BLaER1 (cell line): ENCODE measurements at regions not wholly inside any gene's neighbourhood (a gene's known extent, or its start where the extent isn't known, plus 50 kb on each side); places are given as distances from the start of the nearest gene placed in this dataset.
A peak's percentile ranks its signal among the peaks of the same experiment; 100 is the strongest.

Source experiments
- H3K27ac ChIP-seq: shearing (Covaris generic); formaldehyde crosslinking; 2 replicates; pipeline ENCODE4 v1.8.1; 2022
- H3K27me3 ChIP-seq: shearing (Covaris generic); formaldehyde crosslinking; 2 replicates; pipeline ENCODE4 v1.8.1; 2022
- H3K36me3 ChIP-seq: shearing (Covaris generic); formaldehyde crosslinking; 2 replicates; pipeline ENCODE4 v1.8.1; 2022
- H3K4me1 ChIP-seq: shearing (Covaris generic); formaldehyde crosslinking; 2 replicates; pipeline ENCODE4 v1.8.1; 2022
- H3K4me2 ChIP-seq: shearing (Covaris generic); formaldehyde crosslinking; 2 replicates; pipeline ENCODE4 v1.8.1; 2022
- H3K4me3 ChIP-seq: shearing (Covaris generic); formaldehyde crosslinking; 2 replicates; pipeline ENCODE4 v1.8.1; 2022
- H3K9ac ChIP-seq: shearing (Covaris generic); formaldehyde crosslinking; 2 replicates; pipeline ENCODE4 v1.8.1; 2022
- H3K9me3 ChIP-seq: shearing (Covaris generic); formaldehyde crosslinking; 2 replicates; pipeline ENCODE4 v1.8.1; 2022
- H4K20me1 ChIP-seq: shearing (Covaris generic); formaldehyde crosslinking; 2 replicates; pipeline ENCODE4 v1.8.1; 2022
- Cebpa-rat ChIP-seq: shearing (Covaris generic); IDR thresholded peaks from 2 replicates; pipeline ENCODE4 v1.8.1; 2022

DNA sequence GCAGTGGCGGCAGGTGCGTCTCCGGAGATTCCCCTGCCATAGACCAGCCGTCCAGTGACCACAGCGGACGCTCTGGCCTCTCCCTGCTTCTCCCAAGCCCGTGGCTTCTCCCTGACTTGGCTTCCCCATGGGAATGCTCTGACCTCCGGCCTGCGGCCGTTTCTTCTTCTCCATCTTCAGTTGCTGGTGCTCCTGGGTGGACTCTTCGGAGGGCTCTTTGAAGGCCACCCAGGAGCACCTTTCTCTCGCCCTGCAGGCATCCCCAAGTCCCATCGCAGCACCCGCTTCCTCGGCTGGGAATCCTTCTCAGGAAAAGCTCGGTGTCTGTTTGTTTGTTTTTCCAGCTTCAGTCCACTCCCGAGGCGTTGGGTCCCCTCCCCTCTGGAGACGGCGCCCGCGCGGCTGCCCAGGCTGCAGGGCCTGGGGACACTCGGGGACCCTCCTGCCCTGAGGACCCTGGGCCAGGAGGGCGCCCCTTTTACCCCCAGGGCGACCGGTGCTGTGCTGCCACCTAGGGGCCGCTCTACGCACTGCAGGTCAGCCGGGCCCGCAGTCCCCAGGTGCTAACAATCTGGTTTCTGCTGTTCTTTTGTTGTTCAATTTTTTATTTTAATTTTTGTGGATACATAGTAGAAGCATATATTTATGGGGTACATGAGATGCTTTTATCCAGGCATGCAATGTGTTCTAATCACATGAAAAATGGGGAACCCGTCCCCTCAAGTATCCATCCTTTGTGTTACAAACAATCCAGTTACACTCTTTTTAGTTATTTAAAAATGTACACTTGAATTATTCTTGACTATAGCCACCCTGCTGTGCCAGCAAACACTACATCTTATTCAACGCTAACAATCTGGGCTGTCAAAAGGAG lies 197.9 kb upstream of the ADAMTS16 start:
- no peak overlapping the region for H3K4me3 ChIP-seq
- no peak overlapping the region for H3K9ac ChIP-seq
- no peak for TF ChIP-seq Cebpa-rat
- H3K27ac ChIP-seq: no peak overlapping the region
- 0 out of 2 replicates have a peak overlapping the region, but pooled peaks have one; percentile 18 for H3K4me2 ChIP-seq
- H4K20me1 ChIP-seq: no peaks in the 10 kb centered on the region
- no peaks in the 10 kb centered on the region for H3K27me3 ChIP-seq
- no peaks in the 10 kb centered on the region for H3K36me3 ChIP-seq
- no peaks in the 10 kb centered on the region for H3K9me3 ChIP-seq
- no peaks in the 10 kb centered on the region for H3K4me1 ChIP-seq

DNA sequence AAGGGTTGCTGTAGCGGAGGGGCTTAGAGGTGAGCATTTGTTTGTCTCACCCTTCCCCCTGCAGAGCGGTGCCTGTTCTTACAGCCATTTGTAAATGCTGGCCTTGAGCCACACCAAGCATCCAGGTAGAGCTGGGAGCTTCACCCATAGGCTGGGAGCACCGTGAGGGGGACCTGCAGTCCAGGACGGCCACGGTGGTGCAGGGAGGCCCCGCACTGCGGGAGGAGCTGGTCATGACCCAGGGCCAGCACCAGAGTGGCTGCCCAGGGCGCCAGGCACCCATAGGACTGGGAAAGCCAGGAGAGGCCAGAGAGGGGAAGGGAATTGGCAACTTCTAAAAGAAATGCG lies 197.3 kb upstream of the ADAMTS16 start:
- H3K9me3 ChIP-seq: no peaks in the 10 kb centered on the region
- H3K27me3 ChIP-seq: no peaks in the 10 kb centered on the region
- no peak overlapping the region for H3K27ac ChIP-seq
- H4K20me1 ChIP-seq: no peaks in the 10 kb centered on the region
- H3K9ac ChIP-seq: no peak overlapping the region
- no peaks in the 10 kb centered on the region for H3K4me1 ChIP-seq
- no peak overlapping the region for H3K4me2 ChIP-seq
- H3K4me3 ChIP-seq: no peak overlapping the region
- no peak for TF ChIP-seq Cebpa-rat
- no peaks in the 10 kb centered on the region for H3K36me3 ChIP-seq

DNA sequence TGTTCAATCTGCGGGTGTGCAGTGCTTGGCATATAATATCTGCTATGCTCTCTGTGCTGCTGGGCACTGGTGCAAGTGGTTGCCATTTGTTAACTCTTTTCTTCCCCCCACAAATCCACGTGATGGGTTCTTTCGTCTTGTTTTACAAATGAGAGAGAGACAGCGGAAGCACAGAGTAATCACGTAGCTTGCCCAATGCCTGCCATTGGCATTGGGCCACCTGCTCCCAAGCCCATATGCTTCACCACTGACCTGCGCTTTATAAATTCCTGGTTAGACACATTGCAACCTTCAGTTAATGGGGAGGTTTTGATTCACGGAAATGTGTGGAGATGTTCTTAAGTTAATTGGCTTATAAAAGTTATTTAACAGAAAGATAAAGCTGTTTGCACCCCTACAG lies 194.8 kb upstream of the ADAMTS16 start:
- H3K4me2 ChIP-seq: no peak overlapping the region
- H3K36me3 ChIP-seq: no peaks in the 10 kb centered on the region
- no peaks in the 10 kb centered on the region for H3K27me3 ChIP-seq
- no peak overlapping the region for H3K27ac ChIP-seq
- H3K4me1 ChIP-seq: no peaks in the 10 kb centered on the region
- no peaks in the 10 kb centered on the region for H3K9me3 ChIP-seq
- TF ChIP-seq Cebpa-rat: no peak
- H3K4me3 ChIP-seq: no peak overlapping the region
- no peaks in the 10 kb centered on the region for H4K20me1 ChIP-seq
- no peak overlapping the region for H3K9ac ChIP-seq

DNA sequence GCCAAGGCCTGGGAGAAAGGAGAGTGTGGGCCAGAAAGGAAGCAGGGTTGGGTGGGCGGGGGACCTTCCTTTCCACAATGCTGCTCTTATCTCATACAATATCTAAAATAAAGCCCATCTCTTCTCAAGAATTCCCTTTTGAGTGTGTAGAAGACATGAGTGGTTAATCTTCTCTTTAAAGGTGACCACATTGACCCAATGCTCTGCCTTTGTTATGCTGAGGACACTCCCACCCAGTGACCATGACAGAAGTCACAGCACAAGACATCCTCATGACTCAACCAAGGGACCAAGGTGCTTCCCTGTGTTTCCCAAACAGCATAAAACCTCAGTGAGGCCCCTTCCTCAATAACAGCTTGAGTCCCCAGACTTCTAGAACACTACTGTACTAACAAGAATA lies 193.0 kb upstream of the ADAMTS16 start:
- no peak overlapping the region for H3K9ac ChIP-seq
- no peak overlapping the region for H3K4me3 ChIP-seq
- H3K27ac ChIP-seq: no peak overlapping the region
- H3K4me2 ChIP-seq: no peak overlapping the region
- H4K20me1 ChIP-seq: no peaks in the 10 kb centered on the region
- H3K36me3 ChIP-seq: no peaks in the 10 kb centered on the region
- no peaks in the 10 kb centered on the region for H3K27me3 ChIP-seq
- no peak for TF ChIP-seq Cebpa-rat
- no peaks in the 10 kb centered on the region for H3K4me1 ChIP-seq
- no peaks in the 10 kb centered on the region for H3K9me3 ChIP-seq

DNA sequence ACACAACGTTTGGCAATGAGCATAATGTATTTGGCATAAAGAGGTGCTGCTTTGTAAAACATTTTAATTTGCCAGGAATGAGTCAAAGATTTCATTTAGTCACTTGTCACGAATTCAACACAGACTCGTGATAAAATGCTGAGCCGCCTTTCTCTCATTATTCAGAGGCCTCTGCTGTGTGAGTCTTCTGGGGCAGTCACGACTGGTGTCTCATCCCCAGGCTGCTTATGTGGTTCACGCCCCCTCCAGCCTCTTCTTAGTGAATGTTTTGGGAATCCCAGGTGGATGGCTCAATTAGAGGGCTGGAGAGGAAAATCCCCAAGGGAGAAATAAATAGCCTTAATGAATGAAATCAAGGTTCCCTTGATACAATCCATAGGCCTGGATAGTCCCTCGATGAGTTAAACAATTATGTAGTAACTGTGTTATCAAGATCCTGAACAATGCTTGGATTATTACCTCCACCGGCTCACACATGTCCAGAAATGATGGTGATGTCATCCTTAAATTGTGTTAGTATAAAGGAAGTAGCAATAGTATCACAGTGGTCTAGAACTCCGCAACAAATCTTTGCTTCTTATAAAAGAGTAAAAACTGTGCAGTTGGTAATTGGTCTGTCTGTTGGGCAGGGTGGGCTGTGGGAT lies 192.1 kb upstream of the ADAMTS16 start:
- Histone ChIP-seq H3K9me3 (no peaks in the 10 kb centered on the region), H3K9ac (no peak overlapping the region), H3K27ac (no peak overlapping the region), H3K36me3 (no peaks in the 10 kb centered on the region), H3K27me3 (no peaks in the 10 kb centered on the region), H3K4me1 (no peaks in the 10 kb centered on the region), H3K4me3 (no peak overlapping the region), H3K4me2 (no peak overlapping the region), H4K20me1 (no peaks in the 10 kb centered on the region)
- no peak for TF ChIP-seq Cebpa-rat

DNA sequence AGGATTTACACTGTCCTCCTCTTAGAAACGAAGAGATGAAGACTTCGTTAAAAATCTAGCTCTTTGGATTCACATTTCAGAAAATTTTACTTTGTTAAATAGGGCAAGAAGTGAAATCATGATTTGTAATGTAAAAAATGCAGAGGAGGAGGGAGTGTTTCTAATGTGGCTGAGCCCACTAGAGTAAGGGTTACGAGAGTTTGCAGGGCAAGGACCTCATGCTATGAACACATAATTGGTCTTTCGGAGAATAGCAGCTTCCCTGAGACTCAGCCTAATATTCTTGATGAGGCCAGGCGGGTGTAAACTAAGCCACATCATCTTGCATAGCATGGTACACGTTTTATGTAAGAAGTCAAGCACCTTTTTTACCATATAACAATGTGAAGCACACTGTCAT lies 191.0 kb upstream of the ADAMTS16 start:
- Histone ChIP-seq H3K36me3 (no peaks in the 10 kb centered on the region), H3K9me3 (no peaks in the 10 kb centered on the region), H3K27me3 (no peaks in the 10 kb centered on the region), H4K20me1 (no peaks in the 10 kb centered on the region), H3K9ac (no peak overlapping the region), H3K4me2 (no peak overlapping the region), H3K27ac (no peak overlapping the region), H3K4me1 (no peaks in the 10 kb centered on the region), H3K4me3 (no peak overlapping the region)
- TF ChIP-seq Cebpa-rat: no peak

GRCh38 chr5:4953576-4953975 lies 186.6 kb upstream of the ADAMTS16 start:
- TF ChIP-seq Cebpa-rat: no peak
- Histone ChIP-seq H3K27me3 (no peaks in the 10 kb centered on the region), H3K36me3 (no peaks in the 10 kb centered on the region)

DNA sequence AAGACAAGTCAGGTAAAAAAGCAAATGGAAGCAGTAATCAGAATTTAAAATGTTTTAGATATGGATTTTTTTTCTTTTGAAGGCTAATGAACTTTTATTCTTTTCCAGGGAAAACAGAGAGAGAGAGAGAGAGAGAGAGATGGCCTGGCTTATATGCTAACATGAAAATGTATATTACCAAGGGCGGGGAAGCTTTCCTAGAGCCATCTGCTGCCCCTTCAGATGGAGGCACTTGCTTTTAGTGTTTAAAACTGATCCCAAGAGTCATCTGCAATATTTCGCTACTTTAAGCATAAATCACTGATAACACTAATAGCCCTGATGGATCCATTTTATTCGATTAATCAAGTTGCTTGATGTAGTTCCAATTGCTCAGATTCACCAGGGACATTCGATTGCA lies 186.1 kb upstream of the ADAMTS16 start:
- no peaks in the 10 kb centered on the region for H3K4me1 ChIP-seq
- H4K20me1 ChIP-seq: no peaks in the 10 kb centered on the region
- H3K27ac ChIP-seq: no peak overlapping the region
- no peaks in the 10 kb centered on the region for H3K36me3 ChIP-seq
- no peak for TF ChIP-seq Cebpa-rat
- no peak overlapping the region for H3K9ac ChIP-seq
- H3K4me2 ChIP-seq: no peak overlapping the region
- H3K4me3 ChIP-seq: no peak overlapping the region
- no peaks in the 10 kb centered on the region for H3K9me3 ChIP-seq
- no peaks in the 10 kb centered on the region for H3K27me3 ChIP-seq

More at GRCh38 chr5:4953576-4953975, 186.6 kb upstream of the ADAMTS16 start:
- Histone ChIP-seq H3K4me1 (no peaks in the 10 kb centered on the region), H3K27ac (no peak overlapping the region), H4K20me1 (no peaks in the 10 kb centered on the region), H3K4me2 (no peak overlapping the region), H3K9me3 (no peaks in the 10 kb centered on the region), H3K9ac (no peak overlapping the region), H3K4me3 (no peak overlapping the region)

GRCh38 chr5:4963265-4963664 lies 176.9 kb upstream of the ADAMTS16 start:
- Histone ChIP-seq H3K9me3 (no peaks in the 10 kb centered on the region), H3K36me3 (no peaks in the 10 kb centered on the region), H3K4me1 (no peaks in the 10 kb centered on the region), H3K9ac (no peak overlapping the region), H3K4me3 (no peak overlapping the region), H3K4me2 (no peak overlapping the region), H3K27ac (no peak overlapping the region), H4K20me1 (no peaks in the 10 kb centered on the region), H3K27me3 (no peaks in the 10 kb centered on the region)
- TF ChIP-seq Cebpa-rat: no peak

GRCh38 chr5:4969351-4969750 lies 170.8 kb upstream of the ADAMTS16 start:
- no peaks in the 10 kb centered on the region for H4K20me1 ChIP-seq
- H3K4me2 ChIP-seq: no peak overlapping the region
- H3K9ac ChIP-seq: no peak overlapping the region

More at GRCh38 chr5:4969351-4969750, 170.8 kb upstream of the ADAMTS16 start:
- Histone ChIP-seq H3K4me1 (no peaks in the 10 kb centered on the region), H3K9me3 (no peaks in the 10 kb centered on the region), H3K27me3 (no peaks in the 10 kb centered on the region), H3K4me3 (no peak overlapping the region), H3K36me3 (no peaks in the 10 kb centered on the region), H3K27ac (no peak overlapping the region)
- no peak for TF ChIP-seq Cebpa-rat
